Panc1 (cell line): ENCODE measurements at regions not wholly inside any gene's neighbourhood (a gene's known extent, or its start where the extent isn't known, plus 50 kb on each side); places are given as distances from the start of the nearest gene placed in this dataset.

ENCODE experiments used
- ATAC-seq: fragments of 200-7000 bp; cut with Tn5 transposase; 2 replicates; pipeline ENCODE4 v1.9.1; 2020; ENCODE audit warnings: mild to moderate bottlenecking, moderate library complexity
- BruUV-seq: library from RNA; stranded (reverse); fragments of 400-500 nt; replicated peaks from 2 replicates; lab custom pipeline; 2021; lab: Mats Ljungman, UMichigan
- CTCF ChIA-PET: fragments of 300-600 bp; sonication (Branson Sonifier 250); formaldehyde crosslinking; loops from one replicate; lab custom pipeline; 2022; ENCODE audit warnings: antibody characterized with exemption; lab: Charles Lee
- POLR2A ChIA-PET: fragments of 300-600 bp; sonication (Branson Sonifier 250); formaldehyde crosslinking; loops from one replicate; lab custom pipeline; 2022; ENCODE audit warnings: antibody characterized with exemption; lab: Charles Lee
- DNase-seq: peaks from one replicate; pipeline ENCODE4 v3.0.0-alpha.2; 2010; ENCODE audit warnings: low read depth, low spot score
- H3K27ac ChIP-seq: 2 replicates; pipeline ENCODE4 v1.5.1; 2011; ENCODE audit warnings: mild to moderate bottlenecking, low read length, inconsistent platforms
- H3K27me3 ChIP-seq: fragments of 200-500 bp; sonication (Bioruptor generic); 2 replicates; pipeline ENCODE4 v1.6.0; 2014; ENCODE audit warnings: low read length, inconsistent platforms; ENCODE audit not compliant: control insufficient read depth, insufficient read depth
- H3K36me3 ChIP-seq: fragments of 200-500 bp; sonication (Bioruptor generic); 2 replicates; pipeline ENCODE4 v1.5.1; 2014; ENCODE audit warnings: inconsistent platforms, mild to moderate bottlenecking, low read length, moderate library complexity; ENCODE audit not compliant: control insufficient read depth, insufficient read depth
- H3K4me1 ChIP-seq: 2 replicates; pipeline ENCODE4 v1.5.1; 2011; ENCODE audit warnings: inconsistent platforms, mild to moderate bottlenecking, low read length, moderate library complexity; ENCODE audit not compliant: control insufficient read depth, insufficient read depth
- H3K4me3 ChIP-seq, 2 experiments: 2 replicates each; pipeline ENCODE4 v1.5.1; 2011 to 2012; ENCODE audit warnings: low read depth in 2 of 2, low read length in 2 of 2, mild to moderate bottlenecking in 2 of 2, inconsistent platforms in 1 of 2, moderate library complexity in 1 of 2
- H3K9me3 ChIP-seq: fragments of 200-500 bp; sonication (Bioruptor generic); 2 replicates; pipeline ENCODE4 v1.5.1; 2014; ENCODE audit warnings: low read depth, mild to moderate bottlenecking, inconsistent platforms, low read length, moderate library complexity; ENCODE audit not compliant: control insufficient read depth, insufficient read depth
- CTCF ChIP-seq: fragments of 450-650 bp; IDR thresholded peaks from 2 replicates; pipeline ENCODE4 v1.5.1; 2017; ENCODE audit warnings: mild to moderate bottlenecking
- POLR2AphosphoS5 ChIP-seq: IDR thresholded peaks from 2 replicates; pipeline ENCODE4 v1.6.1; 2012; ENCODE audit warnings: mild to moderate bottlenecking, low read depth, low read length, moderate library complexity
- REST ChIP-seq, 2 experiments: IDR thresholded peaks; 2 replicates each; pipeline ENCODE4 v1.6.1; 2011 to 2012; ENCODE audit warnings: low read depth in 2 of 2, control low read depth in 1 of 2, low read length in 1 of 2, mild to moderate bottlenecking in 1 of 2, moderate library complexity in 1 of 2; ENCODE audit not compliant: insufficient read depth in 1 of 2
- SIN3A ChIP-seq: IDR thresholded peaks from 2 replicates; pipeline ENCODE4 v1.6.1; 2012; ENCODE audit warnings: low read depth, mild to moderate bottlenecking, low read length, moderate library complexity, borderline replicate concordance; ENCODE audit not compliant: insufficient read depth
- TCF7L2 ChIP-seq: IDR thresholded peaks from 2 replicates; pipeline ENCODE4 v1.6.1; 2011; ENCODE audit warnings: mild to moderate bottlenecking, low read depth, low read length, inconsistent platforms
- in situ Hi-C: cut with HindIII; loops from 2 replicates; pipeline ENCODE4 v1.10.0; 2016; ENCODE audit warnings: low sequenced_read_pairs, low pct_unique_long_range_greater_than_20kb
- intact Hi-C: fragments of 100-400 bp; cut with micrococcal nuclease; formaldehyde crosslinking; loops from one replicate; pipeline ENCODE4 v1.10.0; 2022; ENCODE audit not compliant: unreplicated experiment

GRCh38 chr6:170459451-170459850 lies 93.7 kb downstream of the PSMB1 start:
- peak overlapping the region; percentile 24 to 44 for H3K4me3 ChIP-seq
- H3K9me3 ChIP-seq: no peaks in the 10 kb centered on the region
- H3K36me3 ChIP-seq: no peaks in the 10 kb centered on the region
- BruUV-seq: no TSS peak
- peak; percentile 2 for DNase-seq
- intact Hi-C loops: no loop called here
- TF ChIP-seq TCF7L2 (no peak), POLR2AphosphoS5 (no peak), REST (IDR thresholded peaks at IDR 0.05; ENCODE audit: insufficient read depth in 1 of 2, low read depth in 2 of 2, low read length in 1 of 2) (no peak), SIN3A (no peak), CTCF (no peak)
- H3K27me3 ChIP-seq: peaks cover 16% of the 10 kb centered on the region
- CTCF ChIA-PET: interaction anchor here (1.4 kb wide), 1 partner anchor 70 kb away, joined by 4 read pairs; no protein-coding TSS in a partner anchor
- peaks cover 6% of the 10 kb centered on the region; the same call in 1 of the 2 replicates for H3K4me1 ChIP-seq
- POLR2A ChIA-PET: no interaction called here
- H3K27ac ChIP-seq: no peak overlapping the region
- peak; percentile 76 for ATAC-seq
- in situ Hi-C loops: no loop called here

- H3K9me3 ChIP-seq: no peaks in the 10 kb centered on the region
- in situ Hi-C loops: no loop called here
- ChIA-PET CTCF (interaction anchor here (0.7 to 0.9 kb wide), 2 partner anchors 73 to 964 kb away, joined by 4 read pairs; no protein-coding TSS in a partner anchor), POLR2A (interaction anchor here (0.6 kb wide), 1 partner anchor 108 kb away, joined by 3 read pairs; no protein-coding TSS in a partner anchor)
- peaks cover 6% of the 10 kb centered on the region; the same call in 1 of the 2 replicates for H3K4me1 ChIP-seq
- no TSS peak for BruUV-seq
- no peak overlapping the region for H3K4me3 ChIP-seq
- TF ChIP-seq POLR2AphosphoS5: no peak
- no peak for TF ChIP-seq SIN3A
- no peak for TF ChIP-seq TCF7L2
- no peak for DNase-seq
- no peak for ATAC-seq
- no peaks in the 10 kb centered on the region for H3K36me3 ChIP-seq
- H3K27ac ChIP-seq: no peak overlapping the region
- H3K27me3 ChIP-seq: peaks cover 16% of the 10 kb centered on the region
- intact Hi-C loops: no loop called here
These were observed 96.0 kb downstream of the PSMB1 start for GRCh38 chr6:170456886-170457698.
